Prostate gland (tissue), 2 donors: ENCODE measurements at regions not wholly inside any gene's neighbourhood (a gene's known extent, or its start where the extent isn't known, plus 50 kb on each side); places are given as distances from the start of the nearest gene placed in this dataset.
A peak's percentile ranks its signal among the peaks of the same experiment; 100 is the strongest.

ENCODE experiments used
- DNase-seq: peaks from one replicate; pipeline ENCODE4 v3.0.0-alpha.2; 2019; ENCODE audit warnings: low spot score
- H3K27ac ChIP-seq, 2 donors: fragments of 200-600 bp; sonication (generic); 2 replicates each; pipeline ENCODE4 v1.5.1; 2017 to 2019
- H3K27me3 ChIP-seq: fragments of 200-600 bp; sonication (generic); replicated peaks from 2 replicates; pipeline ENCODE4 v1.5.1; 2019; ENCODE audit not compliant: insufficient read depth
- H3K36me3 ChIP-seq, 2 donors: fragments of 200-600 bp; sonication (generic); 1 replicate in 1 of 2; 2 replicates in 1 of 2; pipeline versions ENCODE4 v1.5.1 to v1.8.1; 2017 to 2019
- H3K4me1 ChIP-seq: fragments of 200-600 bp; sonication (generic); replicated peaks from 2 replicates; pipeline ENCODE4 v1.5.1; 2019
- H3K4me3 ChIP-seq, 2 donors: fragments of 200-600 bp; sonication (generic); 2 replicates each; pipeline ENCODE4 v1.5.1; 2017 to 2019
- H3K9me3 ChIP-seq: fragments of 200-600 bp; sonication (generic); 2 replicates; pipeline ENCODE4 v1.5.1; 2017
- POLR2A ChIP-seq: fragments of 450-650 bp; IDR thresholded peaks from one replicate; pipeline ENCODE4 v1.6.1; 2016; ENCODE audit warnings: antibody characterized with exemption, mild to moderate bottlenecking
- POLR2AphosphoS5 ChIP-seq: sonication (generic); formaldehyde crosslinking; IDR thresholded peaks from one replicate; pipeline ENCODE4 v1.6.1; 2017; ENCODE audit warnings: antibody characterized with exemption
- WGBS: methylation state at CpG from one replicate; pipeline ENCODE4 v1.1.5; 2018; 5-methylcytosine and 5-hydroxymethylcytosine counted together
- intact Hi-C: fragments of 100-400 bp; cut with DNase I; formaldehyde crosslinking; loops from one replicate; pipeline ENCODE4 v1.14.2; 2022
- TF ChIP-seq, protein P1 (sequence below), 4 experiments: fragments of 200-600 bp in 2 of 4; fragments of 450-650 bp in 2 of 4; sonication (generic) in 2 of 4; IDR thresholded peaks; 1 replicate in 3 of 4; 2 replicates in 1 of 4; pipeline ENCODE4 v1.5.1; 2016 to 2019; ENCODE audit warnings: antibody characterized with exemption in 4 of 4, mild to moderate bottlenecking in 2 of 4, moderate library complexity in 2 of 4

DNA sequence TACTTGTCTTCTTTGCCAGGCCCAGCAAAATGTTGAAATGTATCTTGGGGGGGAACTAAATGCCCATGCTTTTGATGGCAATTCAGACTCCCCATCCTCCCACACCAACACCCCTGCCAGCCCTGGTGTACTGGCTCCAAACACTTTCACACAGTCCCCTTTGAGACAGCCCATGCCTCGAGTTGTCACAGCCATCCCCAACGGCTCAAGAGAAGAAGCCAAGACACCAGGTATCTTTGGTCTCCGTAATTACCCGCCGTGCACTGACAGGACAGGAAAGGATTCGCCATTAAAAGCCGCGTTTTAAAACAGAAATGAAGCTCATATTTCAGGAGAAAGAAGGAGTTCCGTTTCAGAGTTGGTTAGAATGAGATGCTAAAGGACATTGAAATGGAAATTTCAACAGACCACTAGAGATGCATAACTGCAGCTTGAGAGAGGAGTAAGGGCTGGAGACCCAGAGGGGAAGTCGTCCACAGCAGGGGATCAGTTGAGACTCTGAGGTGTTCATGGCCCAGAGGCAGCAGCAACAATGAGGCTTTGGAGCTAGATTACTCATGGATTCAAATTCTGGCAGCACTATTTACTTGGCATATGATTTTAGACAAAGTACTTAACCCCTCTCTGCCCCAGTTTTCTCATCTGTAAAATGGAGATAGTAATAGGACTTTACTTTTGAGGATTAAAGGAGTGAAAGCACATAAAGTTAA is 63.5 kb upstream of the ADGRF1 start:
- no peak for DNase-seq
- Histone ChIP-seq H3K36me3 (no peaks in the 10 kb centered on the region), H3K9me3 (no peaks in the 10 kb centered on the region), H3K4me1 (no peaks in the 10 kb centered on the region), H3K4me3 (no peak overlapping the region), H3K27ac (no peak overlapping the region), H3K27me3 (no peaks in the 10 kb centered on the region)
- intact Hi-C loops: no loop called here
- 85% methylated on average over 10 of the region's 10 CpGs for WGBS
- TF ChIP-seq, protein P1, sequence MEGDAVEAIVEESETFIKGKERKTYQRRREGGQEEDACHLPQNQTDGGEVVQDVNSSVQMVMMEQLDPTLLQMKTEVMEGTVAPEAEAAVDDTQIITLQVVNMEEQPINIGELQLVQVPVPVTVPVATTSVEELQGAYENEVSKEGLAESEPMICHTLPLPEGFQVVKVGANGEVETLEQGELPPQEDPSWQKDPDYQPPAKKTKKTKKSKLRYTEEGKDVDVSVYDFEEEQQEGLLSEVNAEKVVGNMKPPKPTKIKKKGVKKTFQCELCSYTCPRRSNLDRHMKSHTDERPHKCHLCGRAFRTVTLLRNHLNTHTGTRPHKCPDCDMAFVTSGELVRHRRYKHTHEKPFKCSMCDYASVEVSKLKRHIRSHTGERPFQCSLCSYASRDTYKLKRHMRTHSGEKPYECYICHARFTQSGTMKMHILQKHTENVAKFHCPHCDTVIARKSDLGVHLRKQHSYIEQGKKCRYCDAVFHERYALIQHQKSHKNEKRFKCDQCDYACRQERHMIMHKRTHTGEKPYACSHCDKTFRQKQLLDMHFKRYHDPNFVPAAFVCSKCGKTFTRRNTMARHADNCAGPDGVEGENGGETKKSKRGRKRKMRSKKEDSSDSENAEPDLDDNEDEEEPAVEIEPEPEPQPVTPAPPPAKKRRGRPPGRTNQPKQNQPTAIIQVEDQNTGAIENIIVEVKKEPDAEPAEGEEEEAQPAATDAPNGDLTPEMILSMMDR (IDR thresholded peaks at IDR 0.05): no peak
- TF ChIP-seq POLR2A (no peak), POLR2AphosphoS5 (no peak)

DNA sequence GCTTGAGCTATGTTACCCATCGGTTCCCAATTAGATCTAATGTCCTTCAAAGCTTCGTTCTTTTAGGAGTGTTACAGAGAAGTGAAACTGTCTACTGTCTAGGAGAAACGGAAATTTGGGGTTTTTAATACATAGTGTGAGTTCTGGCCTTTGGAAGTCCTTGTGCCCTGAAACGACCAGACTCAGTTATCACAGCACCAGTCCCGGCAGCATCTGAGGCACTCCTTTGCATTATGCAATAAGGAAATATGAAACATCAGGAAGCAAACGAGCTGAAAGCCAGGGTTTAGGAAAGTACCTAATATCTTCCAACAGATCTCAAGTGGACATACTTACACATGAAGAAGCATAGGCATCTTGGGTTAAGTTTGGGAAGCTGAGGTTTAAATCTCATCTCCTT is 61.8 kb upstream of the ADGRF1 start:
- no peak overlapping the region for H3K4me3 ChIP-seq
- no peaks in the 10 kb centered on the region for H3K36me3 ChIP-seq
- H3K9me3 ChIP-seq: no peaks in the 10 kb centered on the region
- intact Hi-C loops: no loop called here
- no peaks in the 10 kb centered on the region for H3K27me3 ChIP-seq
- peak; percentile 10 for DNase-seq
- H3K4me1 ChIP-seq: no peaks in the 10 kb centered on the region
- no peak overlapping the region for H3K27ac ChIP-seq
- TF ChIP-seq POLR2AphosphoS5: peak; percentile 16
- TF ChIP-seq, protein P1 (IDR thresholded peaks at IDR 0.05): no peak
- 56% methylated on average over 6 of the region's 6 CpGs for WGBS

DNA sequence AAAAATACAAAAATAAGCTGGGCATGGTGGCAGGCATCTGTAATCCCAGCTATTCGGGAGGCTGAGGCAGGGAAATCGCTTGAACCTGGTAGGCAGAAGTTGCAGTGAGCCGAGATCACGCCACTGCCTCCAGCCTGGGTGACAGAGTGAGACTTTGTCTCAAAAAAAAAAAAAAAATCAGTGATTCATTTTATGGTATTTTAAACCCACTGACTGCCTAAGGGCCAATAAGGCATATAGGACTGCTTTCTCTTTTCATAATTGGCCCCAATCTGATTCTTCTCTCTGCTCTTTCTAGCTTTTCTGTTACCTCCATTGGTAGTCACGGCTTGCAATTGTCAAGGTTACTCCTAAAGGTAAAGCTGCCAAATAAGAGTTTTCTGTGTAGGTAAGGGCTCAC is 60.2 kb upstream of the ADGRF1 start:
- no peak for TF ChIP-seq POLR2AphosphoS5
- TF ChIP-seq, protein P1 (IDR thresholded peaks at IDR 0.05): no peak
- no peak for TF ChIP-seq POLR2A
- Histone ChIP-seq H3K4me1 (no peaks in the 10 kb centered on the region), H3K27ac (no peak overlapping the region), H3K36me3 (no peaks in the 10 kb centered on the region), H3K27me3 (no peaks in the 10 kb centered on the region), H3K4me3 (no peak overlapping the region), H3K9me3 (no peaks in the 10 kb centered on the region)
- intact Hi-C loops: no loop called here
- WGBS: 96% methylated on average over 5 of the region's 5 CpGs
- no peak for DNase-seq

DNA sequence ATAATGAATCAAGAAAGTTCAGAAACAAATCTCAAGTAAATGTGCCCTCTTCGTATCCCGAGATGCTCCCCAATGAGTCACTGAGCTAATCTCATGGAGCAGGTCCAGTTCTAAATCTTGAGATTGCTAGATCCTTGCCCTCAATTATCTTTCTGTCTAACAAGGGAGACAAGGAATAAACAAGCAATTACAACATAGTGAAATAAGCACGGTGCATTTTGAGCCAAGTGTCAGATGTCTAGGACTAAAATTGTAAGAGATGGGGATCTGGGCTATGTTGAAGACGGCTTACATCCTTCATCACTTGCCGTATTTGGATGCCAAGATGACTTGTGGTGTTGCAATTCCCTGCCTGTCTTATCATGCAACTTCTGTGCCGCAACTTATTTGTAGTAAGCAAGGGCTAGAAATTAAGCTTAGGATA is 56.5 kb upstream of the ADGRF1 start:
- Histone ChIP-seq H3K27me3 (no peaks in the 10 kb centered on the region), H3K27ac (no peak overlapping the region), H3K4me3 (no peak overlapping the region), H3K36me3 (no peaks in the 10 kb centered on the region), H3K4me1 (no peaks in the 10 kb centered on the region), H3K9me3 (no peaks in the 10 kb centered on the region)
- DNase-seq: peak; percentile 19
- intact Hi-C loops: no loop called here
- TF ChIP-seq POLR2AphosphoS5 (no peak), POLR2A (no peak)
- TF ChIP-seq, protein P1 (IDR thresholded peaks at IDR 0.05): no peak
- whole genome bisulfite sequencing: 64% methylated on average over 6 of the region's 6 CpGs
